NCI-H345 treated with DMSO at 0.1 percent for 48 hours (cell line): ENCODE measurements at regions not wholly inside any gene's neighbourhood (a gene's known extent, or its start where the extent isn't known, plus 50 kb on each side); places are given as distances from the start of the nearest gene placed in this dataset.
A peak's percentile ranks its signal among the peaks of the same experiment; 100 is the strongest.
"Not testable (repeated sequence)": the region's sequence is repeated elsewhere in the genome, so short reads cannot be mapped to it uniquely, and the experiment has no call there.

Experiments
- DNase-seq: peaks from one replicate; lab custom pipeline; 2025; ENCODE audit not compliant: unreplicated experiment; lab: John Stamatoyannopoulos, UW

- peak; percentile 47 for DNase-seq
Measured at GRCh38 chr10:56547163-56547562, 186.1 kb upstream of the ZWINT start.

GRCh38 chr10:56537984-56538383, 176.9 kb upstream of the ZWINT start:
- DNase-seq, result no peak

- DNase-seq, result no peak
Measured at GRCh38 chr10:56522166-56522565, 161.1 kb upstream of the ZWINT start.

GRCh38 chr10:56508562-56508961, 147.5 kb upstream of the ZWINT start:
- DNase-seq, result no peak

GRCh38 chr10:56507033-56507432, 146.0 kb upstream of the ZWINT start:
- no peak for DNase-seq

- no peak for DNase-seq
Measured at GRCh38 chr10:56505555-56505954, 144.5 kb upstream of the ZWINT start.

- no peak for DNase-seq
Measured at GRCh38 chr10:56496186-56496486, 135.1 kb upstream of the ZWINT start.

- DNase-seq, result no peak
Measured at GRCh38 chr10:56487746-56488145, 126.7 kb upstream of the ZWINT start.

- no peak for DNase-seq
Measured at GRCh38 chr10:56481521-56482091, 120.5 kb upstream of the ZWINT start.

GRCh38 chr10:56472978-56473377, 111.9 kb upstream of the ZWINT start:
- no peak for DNase-seq

GRCh38 chr10:56470701-56471100, 109.6 kb upstream of the ZWINT start:
- DNase-seq, result no peak

GRCh38 chr10:56469482-56469881, 108.4 kb upstream of the ZWINT start:
- DNase-seq, result no peak

GRCh38 chr10:56466005-56466404, 104.9 kb upstream of the ZWINT start:
- no peak for DNase-seq

GRCh38 chr10:56449770-56450169, 88.7 kb upstream of the ZWINT start:
- DNase-seq, result no peak

- not testable (repeated sequence) for DNase-seq
Measured at GRCh38 chr10:56447613-56448012, 86.6 kb upstream of the ZWINT start.

GRCh38 chr10:56441337-56441736, 80.3 kb upstream of the ZWINT start:
- DNase-seq, result not testable (repeated sequence)
